ENCODE measurements at regions not wholly inside any gene's neighbourhood (a gene's known extent, or its start where the extent isn't known, plus 50 kb on each side); places are given as distances from the start of the nearest gene placed in this dataset.

DNA sequence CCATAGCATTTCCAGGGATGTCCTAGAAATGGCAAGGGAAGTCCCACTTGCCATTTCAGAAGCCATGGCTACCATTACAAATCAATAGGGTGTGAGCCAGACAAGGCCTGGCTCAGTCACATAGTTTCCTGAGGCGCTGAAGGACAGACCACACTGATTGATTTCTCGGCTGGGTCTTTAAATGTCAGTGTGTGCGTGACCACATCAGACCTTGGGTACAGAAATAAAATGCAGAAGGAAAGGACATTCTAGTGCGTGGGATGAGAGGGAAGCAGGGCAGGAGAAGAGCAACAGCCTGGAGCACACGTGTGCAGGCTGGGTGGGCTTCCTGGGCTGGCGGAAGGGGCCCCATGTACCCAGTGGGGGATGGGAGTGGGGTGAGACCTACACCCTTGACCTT, 58.7 kb upstream of the LYRM9 start:
- TF ChIP-seq, protein P1, sequence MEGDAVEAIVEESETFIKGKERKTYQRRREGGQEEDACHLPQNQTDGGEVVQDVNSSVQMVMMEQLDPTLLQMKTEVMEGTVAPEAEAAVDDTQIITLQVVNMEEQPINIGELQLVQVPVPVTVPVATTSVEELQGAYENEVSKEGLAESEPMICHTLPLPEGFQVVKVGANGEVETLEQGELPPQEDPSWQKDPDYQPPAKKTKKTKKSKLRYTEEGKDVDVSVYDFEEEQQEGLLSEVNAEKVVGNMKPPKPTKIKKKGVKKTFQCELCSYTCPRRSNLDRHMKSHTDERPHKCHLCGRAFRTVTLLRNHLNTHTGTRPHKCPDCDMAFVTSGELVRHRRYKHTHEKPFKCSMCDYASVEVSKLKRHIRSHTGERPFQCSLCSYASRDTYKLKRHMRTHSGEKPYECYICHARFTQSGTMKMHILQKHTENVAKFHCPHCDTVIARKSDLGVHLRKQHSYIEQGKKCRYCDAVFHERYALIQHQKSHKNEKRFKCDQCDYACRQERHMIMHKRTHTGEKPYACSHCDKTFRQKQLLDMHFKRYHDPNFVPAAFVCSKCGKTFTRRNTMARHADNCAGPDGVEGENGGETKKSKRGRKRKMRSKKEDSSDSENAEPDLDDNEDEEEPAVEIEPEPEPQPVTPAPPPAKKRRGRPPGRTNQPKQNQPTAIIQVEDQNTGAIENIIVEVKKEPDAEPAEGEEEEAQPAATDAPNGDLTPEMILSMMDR (IDR thresholded peaks at IDR 0.05 in 8 of 11, conservative IDR thresholded peaks at IDR 0.05 in 3 of 11) = no peak
- TF ChIP-seq POLR2AphosphoS5 (IDR thresholded peaks at IDR 0.05) = no peak

All from spleen (tissue), 7 donors.